ENCODE measurements at regions not wholly inside any gene's neighbourhood (a gene's known extent, or its start where the extent isn't known, plus 50 kb on each side); places are given as distances from the start of the nearest gene placed in this dataset.

- H3K27me3 ChIP-seq: no peaks in the 10 kb centered on the region
- intact Hi-C loops (cut with DNase I; ENCODE audit: low total_unique reads): no loop called here
These were observed 269.4 kb upstream of the SEMA6A start for GRCh38 chr5:116844015-116844414.

GRCh38 chr5:116842514-116842961 is 267.9 kb upstream of the SEMA6A start:
- no peak for TF ChIP-seq EP300 (IDR thresholded peaks at IDR 0.05)
- Histone ChIP-seq H3K27ac (no peak overlapping the region), H3K27me3 (no peaks in the 10 kb centered on the region), H3K4me1 (peaks cover 0 to 9% (median 5%) of the 10 kb centered on the region in 4 donors), H3K9me3 (no peaks in the 10 kb centered on the region), H3K4me3 (no peak overlapping the region), H3K36me3 (no peaks in the 10 kb centered on the region)
- WGBS, 5 donors: 40 to 65% (median 43%) methylated on average over 4 of the region's 4 CpGs
- DNase-seq: no peak
- intact Hi-C loops (cut with DNase I; ENCODE audit: low total_unique reads): no loop called here

More at GRCh38 chr5:116844015-116844414, 269.4 kb upstream of the SEMA6A start:
- TF ChIP-seq POLR2A (IDR thresholded peaks at IDR 0.05) (no peak), EP300 (IDR thresholded peaks at IDR 0.05) (no peak), POLR2AphosphoS5 (IDR thresholded peaks at IDR 0.05) (no peak), CTCF (IDR thresholded peaks at IDR 0.05) (no peak)
- H3K36me3 ChIP-seq: no peaks in the 10 kb centered on the region
- H3K4me3 ChIP-seq: no peak overlapping the region
- WGBS, 5 donors: 76 to 95% (median 85%) methylated on average over 3 of the region's 3 CpGs
- no peaks in the 10 kb centered on the region for H3K4me1 ChIP-seq
- no peaks in the 10 kb centered on the region for H3K9me3 ChIP-seq
- DNase-seq: no peak
- no peak overlapping the region for H3K27ac ChIP-seq

GRCh38 chr5:116841734-116842133 is 267.1 kb upstream of the SEMA6A start:
- intact Hi-C loops (cut with DNase I; ENCODE audit: low total_unique reads): no loop called here
- no peak for TF ChIP-seq POLR2AphosphoS5 (IDR thresholded peaks at IDR 0.05)
- TF ChIP-seq EP300 (IDR thresholded peaks at IDR 0.05): no peak
- TF ChIP-seq POLR2A (IDR thresholded peaks at IDR 0.05): no peak
- DNase-seq: no peak
- H3K27me3 ChIP-seq: no peaks in the 10 kb centered on the region
- H3K4me1 ChIP-seq: peaks cover 0 to 9% (median 5%) of the 10 kb centered on the region in 4 donors
- no peak overlapping the region for H3K27ac ChIP-seq
- no peak overlapping the region for H3K4me3 ChIP-seq
- H3K9me3 ChIP-seq: no peaks in the 10 kb centered on the region
- 87 to 95% (median 94%) methylated on average over 11 of the region's 11 CpGs for WGBS, 5 donors
- no peaks in the 10 kb centered on the region for H3K36me3 ChIP-seq

GRCh38 chr5:116838011-116838536 is 263.5 kb upstream of the SEMA6A start:
- 16 to 39% (median 25%) methylated on average over 2 of the region's 2 CpGs for WGBS, 5 donors
- Histone ChIP-seq H3K4me1 (peaks cover 0 to 9% (median 5%) of the 10 kb centered on the region in 4 donors), H3K27me3 (no peaks in the 10 kb centered on the region), H3K9me3 (no peaks in the 10 kb centered on the region), H3K36me3 (no peaks in the 10 kb centered on the region), H3K27ac (no peak overlapping the region), H3K4me3 (no peak overlapping the region)
- peak in 1 of 2 donors; percentile 27 for DNase-seq
- intact Hi-C loops (cut with DNase I; ENCODE audit: low total_unique reads): no loop called here
- no peak for TF ChIP-seq CTCF (IDR thresholded peaks at IDR 0.05)
- no peak for TF ChIP-seq EP300 (IDR thresholded peaks at IDR 0.05)
- TF ChIP-seq POLR2AphosphoS5 (IDR thresholded peaks at IDR 0.05): no peak
- TF ChIP-seq POLR2A (IDR thresholded peaks at IDR 0.05): no peak

- 39 to 59% (median 46%) methylated on average over 2 of the region's 2 CpGs for WGBS, 5 donors
- intact Hi-C loops (cut with DNase I; ENCODE audit: low total_unique reads): no loop called here
- TF ChIP-seq POLR2A (IDR thresholded peaks at IDR 0.05) (no peak), EP300 (IDR thresholded peaks at IDR 0.05) (no peak), POLR2AphosphoS5 (IDR thresholded peaks at IDR 0.05) (no peak), CTCF (IDR thresholded peaks at IDR 0.05) (no peak)
- DNase-seq: no peak
- Histone ChIP-seq H3K27ac (no peak overlapping the region), H3K27me3 (no peaks in the 10 kb centered on the region), H3K4me1 (peaks cover 0 to 9% (median 5%) of the 10 kb centered on the region in 4 donors), H3K36me3 (no peaks in the 10 kb centered on the region), H3K4me3 (no peak overlapping the region), H3K9me3 (no peaks in the 10 kb centered on the region)
These were observed 260.3 kb upstream of the SEMA6A start for GRCh38 chr5:116834796-116835515.
